Central memory CD8-positive, alpha-beta T cell (primary cell): ENCODE measurements at regions not wholly inside any gene's neighbourhood (a gene's known extent, or its start where the extent isn't known, plus 50 kb on each side); places are given as distances from the start of the nearest gene placed in this dataset.

Experiments used
- ATAC-seq: fragments of 150-1000 bp; cut with Tn5 transposase; replicated peaks from 2 replicates; pipeline ENCODE4 v1.10.0; 2022; ENCODE audit warnings: mild to moderate bottlenecking, moderate FRiP score, moderate number of reproducible peaks; ENCODE audit not compliant: poor library complexity, severe bottlenecking; ENCODE audit errors: extremely low read depth
- DNase-seq, 2 donors: peaks; one replicate each; pipeline ENCODE4 v3.0.0; 2021; ENCODE audit warnings: low spot score in 2 of 2
- H3K27ac Mint-ChIP-seq: one replicate; pipeline ENCODE4 v1.8.0; 2022; ENCODE audit warnings: low read depth, mild to moderate bottlenecking, moderate library complexity, mixed read lengths
- H3K27me3 Mint-ChIP-seq: one replicate; pipeline ENCODE4 v1.8.0; 2022; ENCODE audit warnings: mixed read lengths
- H3K36me3 Mint-ChIP-seq: one replicate; pipeline ENCODE4 v1.8.0; 2022; ENCODE audit warnings: mild to moderate bottlenecking, moderate library complexity, mixed read lengths; ENCODE audit not compliant: insufficient read depth
- H3K4me1 Mint-ChIP-seq: one replicate; pipeline ENCODE4 v1.8.0; 2022; ENCODE audit warnings: mixed read lengths
- H3K4me3 Mint-ChIP-seq: one replicate; pipeline ENCODE4 v1.8.0; 2022; ENCODE audit warnings: mild to moderate bottlenecking, moderate library complexity, mixed read lengths
- H3K9me3 Mint-ChIP-seq: one replicate; pipeline ENCODE4 v1.8.0; 2022; ENCODE audit warnings: mixed read lengths

- Mint-ChIP-seq H3K27ac (no peak overlapping the region), H3K4me1 (peaks cover 12% of the 10 kb centered on the region), H3K27me3 (no peaks in the 10 kb centered on the region), H3K4me3 (no peak overlapping the region), H3K36me3 (peaks cover 2% of the 10 kb centered on the region), H3K9me3 (no peaks in the 10 kb centered on the region)
- DNase-seq (no peak), ATAC-seq (no peak)
Observed at GRCh38 chrX:136933611-136934145, 53.2 kb upstream of the RBMX start.

GRCh38 chrX:136931661-136932060 is 51.1 kb upstream of the RBMX start:
- H3K27me3 Mint-ChIP-seq = no peaks in the 10 kb centered on the region
- no peak for DNase-seq
- no peak overlapping the region for H3K27ac Mint-ChIP-seq
- no peaks in the 10 kb centered on the region for H3K9me3 Mint-ChIP-seq
- H3K4me1 Mint-ChIP-seq = peaks cover 12% of the 10 kb centered on the region
- no peak for ATAC-seq
- peaks cover 4% of the 10 kb centered on the region for H3K36me3 Mint-ChIP-seq
- H3K4me3 Mint-ChIP-seq = no peak overlapping the region
